ENCODE measurements at regions not wholly inside any gene's neighbourhood (a gene's known extent, or its start where the extent isn't known, plus 50 kb on each side); places are given as distances from the start of the nearest gene placed in this dataset.

DNA sequence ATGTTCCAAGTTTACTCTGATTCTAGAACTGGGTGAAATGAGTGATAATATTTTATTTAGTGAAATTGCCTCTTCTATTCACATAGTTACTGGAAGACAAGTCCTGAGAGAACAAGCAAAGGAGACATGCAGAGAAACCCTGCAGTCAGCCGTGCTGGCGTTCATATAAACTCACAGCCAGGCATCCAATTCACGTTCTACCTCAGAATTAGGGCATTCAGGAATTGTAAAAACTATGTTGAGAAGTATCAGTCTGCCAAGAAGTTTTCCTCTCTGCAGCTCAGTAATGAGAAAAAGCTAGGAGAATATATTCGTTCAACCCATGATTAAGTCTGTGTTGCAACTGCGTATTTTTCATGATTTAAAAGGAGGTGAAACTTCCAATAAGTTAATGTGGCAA lies 156.2 kb upstream of the DSEL start:
- FAIRE-seq = no peak

DNA sequence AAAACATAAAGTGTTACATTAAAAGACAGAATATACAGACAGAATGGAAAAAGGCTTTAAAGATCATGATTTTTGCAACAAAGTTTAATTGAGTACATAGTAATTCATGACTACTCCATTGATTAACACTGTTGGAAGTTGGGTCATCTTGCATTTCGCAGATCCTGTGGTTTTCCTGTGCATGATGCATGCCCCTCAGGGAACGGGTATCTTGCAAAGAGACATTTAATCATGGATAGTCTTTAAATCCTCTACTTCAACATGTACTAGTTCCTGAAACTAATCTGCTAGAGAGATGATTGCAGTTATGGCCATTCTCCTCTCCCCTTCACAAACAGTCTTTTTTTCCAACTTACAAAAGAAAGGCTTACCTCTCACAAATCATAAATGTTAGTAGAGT lies 155.6 kb upstream of the DSEL start:
- FAIRE-seq (no peak), DNase-seq (ENCODE audit: low spot score) (no peak)

More for the DNA sequence above, 156.2 kb upstream of the DSEL start:
- no peak for DNase-seq (ENCODE audit: low spot score)

DNA sequence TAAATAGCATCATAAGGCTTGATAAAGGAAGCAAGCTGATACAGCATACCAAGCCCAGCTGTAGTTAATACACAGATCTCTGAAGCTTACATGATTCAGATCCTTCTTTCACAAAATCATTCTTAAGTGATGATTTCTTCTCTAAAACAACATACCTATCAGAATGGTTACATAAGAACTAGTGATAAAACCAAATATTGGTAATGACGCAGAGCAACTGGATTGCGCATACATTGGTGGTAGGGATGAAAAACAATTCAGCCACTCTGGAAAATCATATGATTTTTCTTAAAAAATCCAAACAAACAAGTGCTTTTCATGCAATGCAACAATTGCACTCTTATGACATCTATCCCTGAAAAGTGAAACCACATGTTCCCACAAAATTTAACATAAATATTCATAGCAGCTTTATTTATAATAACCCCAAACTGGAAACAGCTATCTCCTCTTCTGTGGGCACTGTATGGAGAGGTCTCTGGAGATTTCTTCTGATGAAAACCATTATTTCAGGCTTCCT lies 153.6 kb upstream of the DSEL start:
- DNase-seq (ENCODE audit: low spot score) = no peak

DNA sequence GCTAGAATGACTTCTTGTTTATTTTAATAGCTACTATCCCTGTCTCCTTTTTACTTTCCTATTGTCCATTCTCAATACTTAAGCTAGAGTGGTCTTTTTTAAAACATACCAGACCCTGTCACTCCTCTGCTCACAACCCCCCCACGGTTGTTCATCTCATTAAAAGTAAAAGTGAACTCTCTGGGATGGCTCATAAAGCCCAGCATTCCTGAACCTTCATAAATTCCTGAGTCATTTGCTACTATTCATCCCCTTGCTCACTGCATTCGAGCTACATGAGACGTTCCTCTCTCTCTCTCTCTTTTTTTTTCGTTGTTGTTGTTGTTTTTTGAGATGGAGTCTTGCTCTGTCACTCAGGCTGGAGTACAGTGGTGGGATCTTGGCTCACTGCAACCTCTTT lies 148.7 kb upstream of the DSEL start:
- FAIRE-seq = no peak
- no peak for DNase-seq (ENCODE audit: low spot score)

More for the DNA sequence above, 153.6 kb upstream of the DSEL start:
- FAIRE-seq = no peak

DNA sequence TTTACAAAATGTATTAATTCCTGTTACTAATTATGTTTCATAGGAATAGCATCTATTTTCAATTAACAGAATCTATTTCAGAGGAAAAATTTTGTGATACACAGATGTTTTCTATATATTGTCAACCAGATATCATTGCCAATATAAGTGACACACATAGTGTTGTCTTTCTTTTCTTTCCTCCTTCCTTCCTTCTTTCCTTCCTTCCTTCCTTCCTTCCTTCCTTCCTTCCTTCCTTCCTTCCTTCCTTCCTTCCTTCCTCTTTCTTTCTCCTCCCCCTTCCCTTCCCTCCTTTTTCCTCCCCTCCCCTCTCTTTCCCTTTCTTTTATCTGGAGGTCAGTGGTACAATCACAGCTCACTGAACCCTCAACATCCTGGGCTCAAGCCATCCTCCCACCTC lies 146.5 kb upstream of the DSEL start:
- DNase-seq (ENCODE audit: low spot score) (no peak), FAIRE-seq (no peak)

DNA sequence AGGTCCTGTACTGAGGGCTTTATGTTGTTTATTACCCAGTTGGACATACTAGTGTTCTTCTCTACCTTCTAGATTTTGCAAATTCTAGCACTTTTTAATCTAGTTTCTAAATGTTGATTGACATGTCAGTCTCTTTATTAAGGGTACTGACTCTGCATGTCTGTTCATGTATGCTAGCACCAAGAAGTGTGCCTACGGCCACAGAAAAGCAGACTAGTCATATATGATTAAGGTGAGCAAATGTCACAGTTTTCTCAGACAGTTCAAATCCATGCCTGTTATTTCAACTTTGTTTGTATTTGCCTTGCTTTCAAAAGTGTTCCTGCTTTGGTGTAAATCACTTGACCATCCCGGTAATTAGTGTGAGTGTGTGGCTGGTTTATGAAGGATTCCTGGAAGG lies 145.0 kb upstream of the DSEL start:
- DNase-seq (ENCODE audit: low spot score) = no peak
- FAIRE-seq = no peak

DNA sequence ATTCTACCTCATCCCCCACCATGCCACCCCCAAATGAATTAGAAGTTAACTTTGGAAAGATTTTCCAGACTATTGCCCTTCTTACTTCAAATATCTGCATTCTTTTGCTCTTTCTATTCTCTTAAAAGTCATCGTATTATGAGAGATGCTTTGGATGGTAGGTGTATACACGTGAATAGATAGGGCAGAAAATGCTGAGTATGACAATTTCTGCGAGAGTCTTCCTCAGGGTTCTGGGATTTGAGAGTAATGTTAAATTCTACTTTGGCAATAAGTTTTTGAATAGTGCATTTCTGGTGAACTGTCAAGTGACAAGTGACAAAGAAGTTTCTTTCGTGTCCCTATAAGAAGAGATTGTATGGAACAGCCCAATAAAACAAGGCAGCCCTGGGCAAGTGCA lies 137.6 kb upstream of the DSEL start:
- DNase-seq (ENCODE audit: low spot score) = no peak
- FAIRE-seq = no peak

DNA sequence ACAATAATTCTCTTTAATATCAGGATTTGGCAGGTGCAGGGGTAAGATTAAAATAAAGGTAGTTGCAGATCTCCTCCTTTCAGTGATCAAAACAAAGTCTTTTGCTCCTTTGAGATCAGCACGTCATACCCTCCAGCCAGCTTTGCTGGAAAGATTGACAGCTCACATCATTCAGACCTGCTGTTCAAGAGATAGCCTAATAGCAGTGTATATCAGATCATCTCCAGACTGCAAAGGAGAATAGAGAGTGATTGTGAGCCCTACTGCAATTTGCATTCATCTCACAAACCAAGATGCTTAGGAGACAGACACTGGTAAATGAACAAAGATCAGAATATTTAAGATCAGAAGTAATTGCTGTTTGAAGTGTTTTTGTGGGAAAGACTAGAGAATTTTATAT lies 135.8 kb upstream of the DSEL start:
- FAIRE-seq = no peak

DNA sequence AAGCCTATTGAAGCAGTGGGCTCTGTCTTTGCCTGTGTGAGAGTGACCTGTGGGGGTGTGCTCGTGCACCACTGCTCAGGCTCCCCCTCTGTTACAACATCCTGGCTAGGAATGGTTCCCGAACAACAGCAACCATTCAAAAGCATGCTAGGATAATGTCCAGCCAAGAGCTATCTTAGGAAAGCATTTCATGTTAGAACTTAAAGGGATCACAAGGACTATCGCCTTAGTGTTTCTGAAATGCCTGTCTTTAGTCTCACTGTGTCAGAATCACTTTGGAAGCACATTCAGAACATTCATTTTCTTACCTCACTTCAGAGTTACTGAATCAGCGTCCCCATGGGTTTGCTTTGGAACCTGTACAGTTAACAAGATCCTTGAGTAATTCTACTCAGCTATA lies 134.9 kb upstream of the DSEL start:
- no peak for FAIRE-seq
- DNase-seq (ENCODE audit: low spot score) = no peak

More for the DNA sequence above, 135.8 kb upstream of the DSEL start:
- no peak for DNase-seq (ENCODE audit: low spot score)

DNA sequence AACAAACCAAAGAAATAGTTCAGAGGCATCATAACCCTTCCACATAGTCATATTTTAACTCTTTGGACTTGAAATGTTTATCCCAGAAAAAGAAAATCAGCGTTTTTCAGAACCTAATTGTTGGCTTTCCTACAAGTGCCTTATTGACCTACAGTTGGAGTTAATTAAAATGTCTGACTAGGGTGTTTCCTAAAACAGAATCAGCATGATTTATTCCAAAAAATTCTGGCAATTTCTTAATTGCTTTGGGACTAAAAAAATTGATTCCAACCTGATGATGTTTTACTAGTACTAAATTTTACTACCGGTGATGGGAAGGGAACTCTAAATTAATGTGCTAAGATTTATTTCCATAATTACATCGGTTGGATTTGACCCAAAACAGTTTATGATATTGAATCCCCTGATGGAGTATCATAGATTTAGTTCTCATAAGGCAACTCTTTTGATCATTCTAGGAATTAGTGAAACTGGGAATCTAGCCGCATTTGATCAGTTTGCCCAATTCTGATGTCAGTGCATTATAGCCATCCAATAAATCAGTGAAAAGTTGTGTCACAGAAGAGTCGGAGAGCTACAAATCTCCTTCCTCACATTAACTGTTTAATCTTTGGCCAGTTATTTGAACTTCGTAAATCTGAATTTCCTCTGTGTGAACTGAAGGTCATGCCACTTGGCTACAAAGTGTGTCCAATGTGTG lies 134.3 kb upstream of the DSEL start:
- no peak for FAIRE-seq
- no peak for DNase-seq (ENCODE audit: low spot score)

DNA sequence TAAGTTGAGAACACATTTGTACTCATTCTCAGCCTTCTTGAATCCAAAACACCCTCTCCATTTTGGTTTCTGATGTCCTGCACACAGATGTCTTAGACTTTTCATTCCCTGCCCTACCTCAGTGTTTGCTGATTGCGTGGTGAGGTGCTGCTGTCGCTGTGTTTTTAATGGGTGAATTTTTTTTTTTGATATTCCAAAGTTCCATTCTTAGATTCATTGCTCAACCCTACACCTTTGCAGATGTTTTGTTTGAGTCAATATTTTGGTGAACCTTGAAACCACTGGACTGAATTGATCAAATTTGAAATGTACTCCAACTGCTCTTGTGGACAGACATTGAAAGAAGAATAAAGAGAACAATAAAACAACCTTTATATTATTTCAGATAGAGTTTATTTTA lies 130.4 kb upstream of the DSEL start:
- FAIRE-seq = no peak

DNA sequence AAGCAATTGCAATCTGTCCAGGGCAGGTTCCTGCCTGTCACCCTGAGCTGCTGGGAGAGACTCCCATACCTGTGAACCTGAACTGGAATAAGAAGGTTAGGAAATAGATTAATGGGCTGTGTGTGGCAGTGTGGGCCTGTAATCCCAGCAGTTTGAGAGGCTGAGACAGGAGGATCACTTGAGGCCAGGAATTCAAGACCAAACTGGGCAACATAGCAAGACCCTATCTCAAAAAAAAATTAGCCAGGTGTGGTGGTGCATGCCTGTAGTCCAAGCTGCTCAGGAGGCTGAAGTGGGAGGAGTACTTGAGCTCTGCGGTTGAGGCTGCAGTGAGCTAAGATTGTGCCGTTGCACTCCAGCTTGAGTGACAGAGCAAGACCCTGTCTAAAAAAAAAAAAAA lies 127.7 kb upstream of the DSEL start:
- no peak for FAIRE-seq

More for the DNA sequence above, 130.4 kb upstream of the DSEL start:
- DNase-seq (ENCODE audit: low spot score) = no peak

DNA sequence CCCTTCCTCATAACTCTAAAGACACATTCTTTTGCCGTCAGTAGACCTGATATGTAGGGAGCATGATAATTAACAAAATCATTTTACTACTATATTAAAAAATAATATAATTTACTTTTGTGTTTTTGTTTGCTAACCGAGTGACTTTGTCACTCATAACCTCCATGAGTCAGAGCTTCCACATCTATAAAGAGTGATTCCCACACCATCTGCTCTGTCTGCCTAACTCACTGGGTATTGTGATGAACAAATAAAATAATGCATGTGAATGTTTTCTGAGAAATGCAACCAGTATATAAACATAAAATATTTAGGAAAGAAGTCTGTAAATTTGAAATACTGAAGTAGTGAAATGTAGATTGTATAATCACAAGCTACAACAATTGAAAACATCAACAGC lies 123.4 kb upstream of the DSEL start:
- no peak for FAIRE-seq
- DNase-seq (ENCODE audit: low spot score) = no peak

More for the DNA sequence above, 127.7 kb upstream of the DSEL start:
- no peak for DNase-seq (ENCODE audit: low spot score)

DNA sequence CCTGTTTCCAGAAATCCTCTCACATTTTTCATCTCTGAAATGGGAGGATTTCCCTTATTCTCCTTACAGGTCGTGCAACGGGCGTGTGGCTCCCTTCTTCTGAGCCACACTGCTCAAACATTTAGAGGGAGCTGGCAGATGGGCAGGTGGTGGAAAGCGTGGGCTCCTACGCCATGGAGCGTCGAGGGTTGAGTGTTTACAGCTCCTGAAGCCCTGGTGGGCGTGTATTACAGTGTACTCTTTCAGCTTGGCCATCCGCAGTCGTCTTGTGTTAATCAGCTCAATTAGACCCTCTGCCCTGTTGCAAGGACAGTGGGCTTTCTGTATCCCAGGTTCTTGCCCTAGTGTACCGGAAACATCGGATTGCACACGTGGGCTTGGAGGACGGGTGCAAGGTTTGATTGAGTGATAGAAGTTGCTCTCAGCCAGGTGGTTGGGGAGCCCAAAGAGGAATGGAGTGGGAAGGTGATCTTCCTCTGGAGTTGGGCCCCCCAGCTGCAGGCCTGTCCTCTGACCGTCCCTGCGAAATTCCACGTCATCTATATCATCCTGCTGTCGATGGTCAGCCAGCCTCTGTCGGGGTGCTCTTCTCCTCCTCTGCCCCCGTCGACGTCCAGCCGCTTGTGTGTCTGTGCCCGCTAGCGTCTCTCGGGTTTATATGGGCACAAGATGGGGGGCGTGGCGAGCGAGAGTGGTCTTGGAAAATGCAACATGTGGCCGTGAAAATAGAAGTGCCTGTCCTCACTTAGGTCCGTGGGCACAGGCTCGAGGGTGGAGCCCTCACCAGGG lies 120.3 kb upstream of the DSEL start:
- FAIRE-seq = no peak

DNA sequence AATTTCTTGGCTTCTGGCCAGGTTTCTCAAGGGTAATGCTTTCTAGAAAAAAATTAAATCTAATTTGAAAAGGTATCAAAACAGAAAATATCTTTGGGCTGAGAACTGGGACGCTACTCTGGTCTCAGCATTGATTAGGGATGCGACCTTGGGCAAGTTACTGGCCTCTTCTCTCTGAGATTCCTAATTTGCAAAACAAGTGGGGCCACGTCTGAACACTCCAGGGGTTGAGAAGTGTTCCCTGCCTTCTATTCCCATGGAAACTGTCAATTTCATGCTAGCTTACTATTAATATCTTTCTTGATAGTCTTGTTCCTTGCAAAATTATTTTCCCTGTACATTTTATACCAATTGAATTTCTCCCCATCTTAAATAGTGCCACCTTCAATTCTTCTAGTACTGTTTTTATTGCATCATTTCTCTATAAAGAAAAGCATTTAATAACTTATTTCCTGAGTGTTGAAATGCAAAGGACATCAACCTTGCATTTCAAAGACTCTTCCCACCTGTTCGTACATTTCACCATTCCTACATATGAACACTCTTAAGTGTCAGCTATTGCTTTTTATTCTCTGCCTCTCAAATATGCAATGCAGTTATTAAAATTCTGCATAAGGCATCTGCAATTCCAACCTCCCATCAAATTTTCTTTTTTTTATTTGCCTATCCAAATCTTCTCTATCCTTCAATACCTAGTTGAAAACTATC lies 118.3 kb upstream of the DSEL start:
- FAIRE-seq (no peak), DNase-seq (ENCODE audit: low spot score) (no peak)

More for the DNA sequence above, 120.3 kb upstream of the DSEL start:
- no peak for DNase-seq (ENCODE audit: low spot score)

DNA sequence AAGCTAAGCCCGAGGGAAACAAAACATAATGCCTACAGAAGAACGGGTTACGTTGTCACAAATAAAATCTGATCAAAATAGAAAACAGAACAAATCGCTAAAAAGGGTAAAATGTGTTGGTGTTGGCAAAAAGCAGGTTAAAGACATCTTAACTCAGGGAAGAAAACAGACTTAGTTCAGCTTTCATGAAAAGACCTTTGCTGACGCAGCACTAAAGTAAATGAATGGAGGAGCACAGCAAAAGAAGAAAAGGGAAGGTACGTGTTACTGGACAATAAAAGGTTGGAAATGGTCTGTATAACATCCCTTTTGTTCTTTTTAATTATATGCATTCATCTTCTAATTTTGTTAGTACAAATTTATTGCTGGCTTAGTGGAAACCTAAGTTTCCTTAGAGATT lies 117.4 kb upstream of the DSEL start:
- FAIRE-seq = no peak

DNA sequence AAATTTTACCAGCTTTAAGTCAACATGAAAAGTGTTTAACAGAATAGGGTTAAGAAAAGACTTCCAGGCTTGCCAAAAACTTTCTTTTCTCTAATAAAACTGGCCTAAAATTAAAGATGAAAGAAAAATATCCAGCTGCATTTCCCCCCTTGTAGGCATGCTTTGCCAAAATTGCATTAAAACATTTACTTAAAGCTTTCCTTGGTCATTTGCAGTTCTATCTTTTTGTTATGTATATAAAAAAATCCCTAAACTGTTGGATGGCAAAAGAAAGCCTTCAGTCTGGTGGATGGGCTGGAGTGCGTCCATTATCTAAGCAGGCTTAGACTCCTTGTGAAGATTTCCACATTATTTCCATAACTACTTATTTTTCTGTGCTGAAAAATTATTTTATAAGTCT lies 105.4 kb upstream of the DSEL start:
- no peak for DNase-seq (ENCODE audit: low spot score)
- FAIRE-seq = no peak

More for the DNA sequence above, 117.4 kb upstream of the DSEL start:
- DNase-seq (ENCODE audit: low spot score) = no peak

DNA sequence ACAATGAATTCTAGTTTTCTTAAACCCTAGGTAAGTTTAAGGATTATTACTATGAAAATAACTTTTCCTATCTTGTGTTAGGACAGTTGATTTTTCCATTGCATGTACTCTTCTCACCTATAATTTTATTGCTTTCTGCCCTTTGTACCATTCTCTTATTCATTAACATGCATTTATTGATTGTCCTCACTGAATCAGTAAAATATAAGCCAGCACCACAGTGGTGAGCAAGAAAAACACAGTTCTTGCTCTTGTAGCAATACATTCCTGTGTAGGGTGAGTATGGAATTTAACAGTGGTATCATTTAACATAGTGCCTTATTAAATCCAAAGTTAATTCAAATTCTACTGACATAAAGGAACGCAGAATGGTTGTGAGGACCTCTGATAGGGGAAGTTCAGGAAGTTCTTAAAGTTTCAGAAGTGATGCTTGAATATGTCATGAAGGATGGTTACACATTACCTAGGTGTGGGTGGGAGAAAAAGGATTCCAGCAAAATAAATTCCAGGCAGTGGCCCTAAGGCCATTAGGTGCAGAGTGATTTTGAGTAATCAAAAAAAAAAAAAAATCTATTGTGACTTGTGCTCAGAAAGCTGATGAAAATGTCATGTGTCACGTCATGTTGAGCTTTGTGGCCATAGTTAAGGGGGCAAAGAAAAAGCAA lies 104.7 kb upstream of the DSEL start:
- FAIRE-seq = no peak
- no peak for DNase-seq (ENCODE audit: low spot score)

DNA sequence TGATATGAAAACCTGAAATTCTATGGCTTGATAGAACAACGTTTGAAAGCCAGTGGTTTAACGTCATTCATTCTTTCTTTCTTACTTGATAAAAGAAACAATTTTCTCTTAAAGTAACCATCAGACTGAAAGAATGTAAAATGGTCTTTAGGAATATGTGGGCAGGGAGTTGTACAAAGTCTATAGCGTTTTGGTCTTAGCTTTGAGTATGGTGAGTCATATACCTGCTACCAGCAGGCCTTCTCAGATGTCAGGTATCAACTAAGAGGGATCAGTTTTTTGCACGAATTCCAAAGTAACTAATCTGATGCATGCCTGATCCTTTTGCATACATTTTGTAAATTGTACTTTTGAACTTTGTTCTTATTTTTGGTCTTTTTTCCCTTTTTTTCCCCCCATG lies 101.5 kb upstream of the DSEL start:
- DNase-seq (ENCODE audit: low spot score) (no peak), FAIRE-seq (no peak)

DNA sequence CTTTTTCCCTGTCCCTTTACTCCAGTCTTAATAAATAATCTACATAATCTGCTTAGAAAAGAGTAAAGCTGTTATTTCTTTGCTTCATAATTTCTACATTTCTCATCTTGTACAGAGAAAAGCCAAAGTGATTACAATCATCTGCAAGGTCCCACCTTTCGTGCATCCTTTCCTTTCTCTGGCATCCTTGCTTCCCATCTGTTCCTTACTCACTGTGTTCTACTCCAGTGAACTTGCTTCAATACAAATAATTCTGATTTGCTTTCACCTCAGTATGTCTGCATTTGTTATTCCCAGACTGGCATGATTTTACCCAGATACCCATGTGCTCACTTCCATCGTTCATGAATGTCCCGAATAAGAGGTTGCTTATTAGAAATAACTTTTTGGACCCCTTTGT lies 99.4 kb upstream of the DSEL start:
- FAIRE-seq = no peak
- DNase-seq (ENCODE audit: low spot score) = no peak

DNA sequence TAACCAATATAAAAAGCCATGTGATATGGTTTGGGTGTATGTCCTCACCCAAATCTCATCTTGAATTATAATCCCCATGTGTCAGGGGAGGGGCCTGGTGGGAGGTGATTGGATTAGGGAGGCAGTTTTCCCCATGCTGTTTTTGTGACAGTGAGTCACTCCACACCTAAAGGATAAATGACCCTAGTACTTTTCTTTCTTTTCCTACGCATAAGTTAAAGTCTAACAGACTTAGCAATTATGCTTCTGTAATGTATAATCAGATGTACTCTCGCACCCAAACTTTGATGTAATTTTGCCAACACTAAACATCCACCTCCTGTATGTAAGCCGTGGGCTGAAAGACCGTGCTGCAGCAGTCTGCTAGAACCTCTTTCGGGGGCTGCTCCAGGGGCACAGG lies 97.2 kb upstream of the DSEL start:
- FAIRE-seq = no peak
- no peak for DNase-seq (ENCODE audit: low spot score)

DNA sequence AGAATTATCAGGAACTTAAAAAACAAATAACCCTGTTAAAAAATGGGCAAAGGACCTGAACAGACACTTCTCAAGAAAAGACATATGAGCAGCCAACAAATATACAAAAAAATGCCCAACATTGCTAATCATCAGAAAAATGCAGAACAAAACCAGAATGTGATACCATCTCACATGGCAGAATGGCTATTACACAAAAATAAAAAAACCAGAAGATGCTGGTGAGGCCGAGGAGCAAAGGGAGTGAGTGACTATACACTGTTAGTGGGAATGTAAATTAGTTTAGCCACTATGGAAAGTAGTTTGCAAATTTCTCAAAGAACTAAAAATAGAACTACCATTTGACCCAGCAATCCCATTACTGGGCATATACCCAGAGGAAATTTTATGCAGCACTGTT lies 95.8 kb upstream of the DSEL start:
- DNase-seq (ENCODE audit: low spot score) = no peak
- FAIRE-seq = no peak

Data from RCC 7860 (cell line).